HUES6 (cell line): ENCODE measurements at regions not wholly inside any gene's neighbourhood (a gene's known extent, or its start where the extent isn't known, plus 50 kb on each side); places are given as distances from the start of the nearest gene placed in this dataset.
"Not testable (repeated sequence)": the region's sequence is repeated elsewhere in the genome, so short reads cannot be mapped to it uniquely, and the experiment has no call there.

Experiments
- H3K27ac ChIP-seq: 2 replicates; pipeline ENCODE4 v1.7.0; 2013; ENCODE audit warnings: low read depth, mild to moderate bottlenecking, low read length, inconsistent platforms
- H3K27me3 ChIP-seq: 2 replicates; pipeline ENCODE4 v1.6.1; 2013; ENCODE audit warnings: low read length; ENCODE audit not compliant: control insufficient read depth, insufficient read depth
- H3K36me3 ChIP-seq: 2 replicates; pipeline ENCODE4 v1.6.1; 2013; ENCODE audit warnings: low read length; ENCODE audit not compliant: control insufficient read depth, insufficient read depth
- H3K4me1 ChIP-seq: 2 replicates; pipeline ENCODE4 v1.6.1; 2013; ENCODE audit warnings: low read length; ENCODE audit not compliant: control insufficient read depth, insufficient read depth
- H3K4me3 ChIP-seq: 2 replicates; pipeline ENCODE4 v1.5.1; 2013; ENCODE audit warnings: low read depth, low read length
- H3K9ac ChIP-seq: one replicate; pipeline ENCODE4 v1.6.1; 2013; ENCODE audit warnings: mild to moderate bottlenecking, low read length
- H3K9me3 ChIP-seq: 2 replicates; pipeline ENCODE4 v1.6.1; 2013; ENCODE audit warnings: low read depth, low read length; ENCODE audit not compliant: control insufficient read depth, insufficient read depth

- Histone ChIP-seq H3K9ac (no peak overlapping the region), H3K36me3 (no peaks in the 10 kb centered on the region), H3K27me3 (no peaks in the 10 kb centered on the region), H3K4me1 (peaks cover 19% of the 10 kb centered on the region), H3K4me3 (no peak overlapping the region), H3K9me3 (0 out of 2 replicates have a peak, but pooled peaks cover 5% of the 10 kb centered on the region), H3K27ac (no peak overlapping the region)
Measured at GRCh38 chr10:28765641-28766040, 88.3 kb downstream of the BAMBI start.

- Histone ChIP-seq H3K4me3 (no peak overlapping the region), H3K27me3 (no peaks in the 10 kb centered on the region), H3K27ac (no peak overlapping the region), H3K36me3 (no peaks in the 10 kb centered on the region), H3K9me3 (peaks cover 8% of the 10 kb centered on the region), H3K9ac (no peak overlapping the region), H3K4me1 (peaks cover 10% of the 10 kb centered on the region)
Measured at GRCh38 chr10:28768227-28768626, 90.9 kb downstream of the BAMBI start.

- Histone ChIP-seq H3K4me3 (no peak overlapping the region), H3K4me1 (peaks cover under 1% of the 10 kb centered on the region), H3K27me3 (no peaks in the 10 kb centered on the region), H3K27ac (no peak overlapping the region), H3K9ac (no peak overlapping the region), H3K36me3 (no peaks in the 10 kb centered on the region), H3K9me3 (peaks cover 8% of the 10 kb centered on the region)
Measured at GRCh38 chr10:28769091-28769604, 91.8 kb downstream of the BAMBI start.

GRCh38 chr10:28771580-28772090 is 94.3 kb downstream of the BAMBI start:
- H3K4me3 ChIP-seq, H3K9me3 ChIP-seq, H3K9ac ChIP-seq, H3K27me3 ChIP-seq, H3K27ac ChIP-seq, H3K4me1 ChIP-seq, H3K36me3 ChIP-seq: not testable (repeated sequence)

- no peak overlapping the region for H3K27ac ChIP-seq
- peaks cover 8% of the 10 kb centered on the region for H3K9me3 ChIP-seq
- no peaks in the 10 kb centered on the region for H3K4me1 ChIP-seq
- no peaks in the 10 kb centered on the region for H3K36me3 ChIP-seq
- no peaks in the 10 kb centered on the region for H3K27me3 ChIP-seq
- no peak overlapping the region for H3K9ac ChIP-seq
- H3K4me3 ChIP-seq = no peak overlapping the region
Measured at GRCh38 chr10:28774051-28774995, 97.0 kb downstream of the BAMBI start.

GRCh38 chr10:28775773-28776172 is 98.5 kb downstream of the BAMBI start:
- H3K4me3 ChIP-seq = no peak overlapping the region
- H3K27me3 ChIP-seq = no peaks in the 10 kb centered on the region
- no peak overlapping the region for H3K27ac ChIP-seq

GRCh38 chr10:28776519-28776918 is 99.2 kb downstream of the BAMBI start:
- Histone ChIP-seq H3K27me3 (no peaks in the 10 kb centered on the region), H3K4me3 (no peak overlapping the region), H3K4me1 (no peaks in the 10 kb centered on the region), H3K36me3 (no peaks in the 10 kb centered on the region), H3K9ac (no peak overlapping the region), H3K9me3 (no peaks in the 10 kb centered on the region), H3K27ac (no peak overlapping the region)

More at GRCh38 chr10:28775773-28776172, 98.5 kb downstream of the BAMBI start:
- Histone ChIP-seq H3K9ac (no peak overlapping the region), H3K4me1 (no peaks in the 10 kb centered on the region), H3K36me3 (no peaks in the 10 kb centered on the region), H3K9me3 (peaks cover 7% of the 10 kb centered on the region)

- no peak overlapping the region for H3K27ac ChIP-seq
Measured at GRCh38 chr10:28777911-28778310, 100.6 kb downstream of the BAMBI start.

GRCh38 chr10:28778524-28778923 is 101.2 kb downstream of the BAMBI start:
- Histone ChIP-seq H3K4me1 (peaks cover 5% of the 10 kb centered on the region), H3K9me3 (no peaks in the 10 kb centered on the region), H3K27me3 (no peaks in the 10 kb centered on the region)

More at GRCh38 chr10:28777911-28778310, 100.6 kb downstream of the BAMBI start:
- no peaks in the 10 kb centered on the region for H3K36me3 ChIP-seq
- H3K9me3 ChIP-seq = no peaks in the 10 kb centered on the region
- H3K4me1 ChIP-seq = peaks cover under 1% of the 10 kb centered on the region
- H3K9ac ChIP-seq = no peak overlapping the region
- H3K27me3 ChIP-seq = no peaks in the 10 kb centered on the region
- no peak overlapping the region for H3K4me3 ChIP-seq

GRCh38 chr10:28781296-28781695 is 104.0 kb downstream of the BAMBI start:
- Histone ChIP-seq H3K27me3 (0 out of 2 replicates have a peak, but pooled peaks cover 2% of the 10 kb centered on the region), H3K4me3 (no peak overlapping the region)

More at GRCh38 chr10:28778524-28778923, 101.2 kb downstream of the BAMBI start:
- no peak overlapping the region for H3K4me3 ChIP-seq
- H3K27ac ChIP-seq = no peak overlapping the region
- no peaks in the 10 kb centered on the region for H3K36me3 ChIP-seq
- no peak overlapping the region for H3K9ac ChIP-seq

GRCh38 chr10:28783087-28783486 is 105.8 kb downstream of the BAMBI start:
- Histone ChIP-seq H3K4me3 (no peak overlapping the region), H3K9me3 (no peaks in the 10 kb centered on the region), H3K4me1 (peaks cover 20% of the 10 kb centered on the region), H3K9ac (no peak overlapping the region), H3K27ac (no peak overlapping the region), H3K36me3 (no peaks in the 10 kb centered on the region), H3K27me3 (0 out of 2 replicates have a peak, but pooled peaks cover 2% of the 10 kb centered on the region)

More at GRCh38 chr10:28781296-28781695, 104.0 kb downstream of the BAMBI start:
- no peak overlapping the region for H3K27ac ChIP-seq
- peaks cover 20% of the 10 kb centered on the region for H3K4me1 ChIP-seq
- no peaks in the 10 kb centered on the region for H3K9me3 ChIP-seq
- H3K9ac ChIP-seq = no peak overlapping the region
- H3K36me3 ChIP-seq = no peaks in the 10 kb centered on the region
